A673 (cell line): ENCODE measurements at regions not wholly inside any gene's neighbourhood (a gene's known extent, or its start where the extent isn't known, plus 50 kb on each side); places are given as distances from the start of the nearest gene placed in this dataset.

Source experiments
- CTCF ChIP-seq: fragments of 300-800, 200-600 bp; sonication (generic); conservative IDR thresholded peaks from 2 replicates; pipeline ENCODE4 v1.5.1; 2017; ENCODE audit warnings: low read depth, mild to moderate bottlenecking, antibody characterized with exemption, low read length, moderate library complexity, mixed read lengths
- EZH2 ChIP-seq: fragments of 200-600 bp; sonication (generic); IDR thresholded peaks from 2 replicates; pipeline ENCODE4 v1.6.1; 2017; ENCODE audit warnings: borderline replicate concordance, low read depth, mild to moderate bottlenecking, mixed read lengths, antibody characterized with exemption, low read length; ENCODE audit not compliant: poor library complexity, severe bottlenecking

GRCh38 chr3:64856106-64856505, 168.3 kb upstream of the ADAMTS9 start:
- TF ChIP-seq CTCF: no peak
- no peak for TF ChIP-seq EZH2
